ENCODE measurements at regions not wholly inside any gene's neighbourhood (a gene's known extent, or its start where the extent isn't known, plus 50 kb on each side); places are given as distances from the start of the nearest gene placed in this dataset.

- no peak for TF ChIP-seq POLR2A (IDR thresholded peaks at IDR 0.05)
- no peak for TF ChIP-seq CTCF (IDR thresholded peaks at IDR 0.05)
These were observed 1344.6 kb upstream of the ZEB2 start for GRCh38 chr2:145864501-145864900.

Measured in testis (tissue), 2 donors.